ENCODE measurements at regions not wholly inside any gene's neighbourhood (a gene's known extent, or its start where the extent isn't known, plus 50 kb on each side); places are given as distances from the start of the nearest gene placed in this dataset.

DNA sequence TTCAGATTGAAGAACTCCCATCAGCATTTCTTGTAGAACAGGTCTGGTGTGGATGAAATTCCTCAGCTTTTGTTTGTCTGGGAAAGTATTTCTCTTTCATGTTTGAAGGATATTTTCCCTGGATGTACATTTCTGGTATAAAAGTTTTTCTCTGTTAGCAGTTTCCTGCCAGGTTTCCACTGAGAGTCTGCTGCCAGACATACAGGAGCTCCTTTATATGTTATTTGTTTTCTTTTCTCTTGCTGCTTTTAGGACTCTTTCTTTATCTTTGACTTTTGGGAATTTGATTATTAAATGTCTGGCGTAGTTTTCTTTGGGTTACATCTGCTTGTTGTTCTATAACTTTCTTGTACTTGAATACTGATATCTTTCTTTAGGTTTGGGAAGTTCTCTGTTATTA, 486.5 kb downstream of the ARAP2 start:
- no peak for DNase-seq (ENCODE audit: low read depth, low spot score)
- H3K4me1 ChIP-seq (ENCODE audit: insufficient read depth, insufficient read length) = no peaks in the 10 kb centered on the region
- no peaks in the 10 kb centered on the region for H3K27me3 ChIP-seq (ENCODE audit: insufficient read depth, insufficient read length)
- no peak overlapping the region for H3K9ac ChIP-seq (ENCODE audit: insufficient read length, low read depth)
- no peak for TF ChIP-seq ZNF274 (IDR thresholded peaks at IDR 0.05; ENCODE audit: low read depth, low read length)
- no peak for TF ChIP-seq YY1 (IDR thresholded peaks at IDR 0.05; ENCODE audit: insufficient read depth, insufficient read length)
- TF ChIP-seq SUZ12 (IDR thresholded peaks at IDR 0.05; ENCODE audit: extremely low read depth, insufficient read depth, insufficient read length) = no peak
- H3K36me3 ChIP-seq (ENCODE audit: insufficient read depth, insufficient read length, low read length) = no peaks in the 10 kb centered on the region
- H3K9me3 ChIP-seq (ENCODE audit: insufficient read depth, low read length) = no peaks in the 10 kb centered on the region
- H3K4me3 ChIP-seq (ENCODE audit: insufficient read length, low read depth) = no peak overlapping the region

DNA sequence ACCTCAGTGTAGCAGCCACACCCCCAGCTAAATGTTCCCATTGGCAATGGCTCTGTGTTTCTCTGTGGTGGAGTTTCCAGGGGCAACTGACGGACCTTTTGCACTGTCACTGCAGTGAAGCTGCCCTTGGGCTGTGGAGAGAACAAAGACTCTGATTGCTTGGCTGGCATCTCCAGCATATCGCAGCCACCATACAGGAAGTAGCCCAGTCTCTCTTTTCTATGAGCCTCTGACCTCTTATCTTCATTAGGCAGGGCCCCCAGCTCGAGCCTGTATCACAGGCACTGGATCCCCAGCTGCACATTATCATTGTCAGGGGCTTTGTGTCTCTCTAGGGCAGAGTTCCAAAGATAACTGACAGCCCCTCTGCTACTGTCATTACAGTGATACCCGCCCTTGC, 483.5 kb downstream of the ARAP2 start:
- no peak for DNase-seq (ENCODE audit: low read depth, low spot score)
- no peak for TF ChIP-seq ZNF274 (IDR thresholded peaks at IDR 0.05; ENCODE audit: low read depth, low read length)
- TF ChIP-seq YY1 (IDR thresholded peaks at IDR 0.05; ENCODE audit: insufficient read depth, insufficient read length) = no peak
- TF ChIP-seq SUZ12 (IDR thresholded peaks at IDR 0.05; ENCODE audit: extremely low read depth, insufficient read depth, insufficient read length) = no peak
- Histone ChIP-seq H3K27me3 (ENCODE audit: insufficient read depth, insufficient read length) (no peaks in the 10 kb centered on the region), H3K9me3 (ENCODE audit: insufficient read depth, low read length) (no peaks in the 10 kb centered on the region), H3K36me3 (ENCODE audit: insufficient read depth, insufficient read length, low read length) (no peaks in the 10 kb centered on the region), H3K4me1 (ENCODE audit: insufficient read depth, insufficient read length) (no peaks in the 10 kb centered on the region), H3K4me3 (ENCODE audit: insufficient read length, low read depth) (no peak overlapping the region), H3K9ac (ENCODE audit: insufficient read length, low read depth) (no peak overlapping the region)

GRCh38 chr4:35771571-35771970, 472.7 kb downstream of the ARAP2 start:
- no peak for DNase-seq (ENCODE audit: low read depth, low spot score)
- no peaks in the 10 kb centered on the region for H3K36me3 ChIP-seq (ENCODE audit: insufficient read depth, insufficient read length, low read length)
- TF ChIP-seq ZNF274 (IDR thresholded peaks at IDR 0.05; ENCODE audit: low read depth, low read length) = no peak
- no peak for TF ChIP-seq SUZ12 (IDR thresholded peaks at IDR 0.05; ENCODE audit: extremely low read depth, insufficient read depth, insufficient read length)
- no peak for TF ChIP-seq YY1 (IDR thresholded peaks at IDR 0.05; ENCODE audit: insufficient read depth, insufficient read length)

DNA sequence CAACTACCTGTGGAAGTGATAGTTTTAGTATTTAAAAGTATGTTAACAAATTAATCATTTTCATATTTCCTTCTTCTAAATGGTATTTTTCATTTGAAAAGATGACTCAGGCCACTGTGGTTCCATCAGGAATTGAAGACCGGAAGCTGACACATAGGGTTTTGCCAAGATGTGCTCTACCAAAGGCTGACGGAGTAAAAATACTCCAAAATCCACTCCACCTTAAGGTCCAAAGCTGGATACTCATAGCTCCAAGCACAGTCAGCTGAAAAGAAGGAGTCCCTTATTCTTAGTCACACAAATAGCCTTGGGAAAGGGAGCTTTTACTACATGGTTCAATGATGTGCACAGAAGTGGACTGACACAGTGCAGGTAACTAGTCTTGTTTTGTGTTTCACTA, 472.0 kb downstream of the ARAP2 start:
- DNase-seq (ENCODE audit: low read depth, low spot score) = no peak

More at GRCh38 chr4:35771571-35771970, 472.7 kb downstream of the ARAP2 start:
- Histone ChIP-seq H3K27me3 (ENCODE audit: insufficient read depth, insufficient read length) (no peaks in the 10 kb centered on the region), H3K4me1 (ENCODE audit: insufficient read depth, insufficient read length) (no peaks in the 10 kb centered on the region), H3K9ac (ENCODE audit: insufficient read length, low read depth) (no peak overlapping the region), H3K9me3 (ENCODE audit: insufficient read depth, low read length) (no peaks in the 10 kb centered on the region), H3K4me3 (ENCODE audit: insufficient read length, low read depth) (no peak overlapping the region)

GRCh38 chr4:35789899-35790574, 454.3 kb downstream of the ARAP2 start:
- Histone ChIP-seq H3K4me1 (ENCODE audit: insufficient read depth, insufficient read length) (no peaks in the 10 kb centered on the region), H3K9me3 (ENCODE audit: insufficient read depth, low read length) (no peaks in the 10 kb centered on the region), H3K4me3 (ENCODE audit: insufficient read length, low read depth) (no peak overlapping the region), H3K9ac (ENCODE audit: insufficient read length, low read depth) (no peak overlapping the region), H3K27me3 (ENCODE audit: insufficient read depth, insufficient read length) (no peaks in the 10 kb centered on the region), H3K36me3 (ENCODE audit: insufficient read depth, insufficient read length, low read length) (no peaks in the 10 kb centered on the region)
- DNase-seq (ENCODE audit: low read depth, low spot score) = no peak
- TF ChIP-seq YY1 (IDR thresholded peaks at IDR 0.05; ENCODE audit: insufficient read depth, insufficient read length) (no peak), SUZ12 (IDR thresholded peaks at IDR 0.05; ENCODE audit: extremely low read depth, insufficient read depth, insufficient read length) (no peak)

More for the DNA sequence above, 472.0 kb downstream of the ARAP2 start:
- H3K27me3 ChIP-seq (ENCODE audit: insufficient read depth, insufficient read length) = no peaks in the 10 kb centered on the region
- H3K9me3 ChIP-seq (ENCODE audit: insufficient read depth, low read length) = no peaks in the 10 kb centered on the region
- TF ChIP-seq YY1 (IDR thresholded peaks at IDR 0.05; ENCODE audit: insufficient read depth, insufficient read length) = no peak
- no peak for TF ChIP-seq SUZ12 (IDR thresholded peaks at IDR 0.05; ENCODE audit: extremely low read depth, insufficient read depth, insufficient read length)
- no peak for TF ChIP-seq ZNF274 (IDR thresholded peaks at IDR 0.05; ENCODE audit: low read depth, low read length)
- H3K9ac ChIP-seq (ENCODE audit: insufficient read length, low read depth) = no peak overlapping the region
- H3K36me3 ChIP-seq (ENCODE audit: insufficient read depth, insufficient read length, low read length) = no peaks in the 10 kb centered on the region
- no peaks in the 10 kb centered on the region for H3K4me1 ChIP-seq (ENCODE audit: insufficient read depth, insufficient read length)
- H3K4me3 ChIP-seq (ENCODE audit: insufficient read length, low read depth) = no peak overlapping the region

- Histone ChIP-seq H3K4me3 (ENCODE audit: insufficient read length, low read depth) (no peak overlapping the region), H3K36me3 (ENCODE audit: insufficient read depth, insufficient read length, low read length) (no peaks in the 10 kb centered on the region), H3K4me1 (ENCODE audit: insufficient read depth, insufficient read length) (no peaks in the 10 kb centered on the region), H3K9ac (ENCODE audit: insufficient read length, low read depth) (no peak overlapping the region), H3K27me3 (ENCODE audit: insufficient read depth, insufficient read length) (no peaks in the 10 kb centered on the region), H3K9me3 (ENCODE audit: insufficient read depth, low read length) (no peaks in the 10 kb centered on the region)
- TF ChIP-seq SUZ12 (IDR thresholded peaks at IDR 0.05; ENCODE audit: extremely low read depth, insufficient read depth, insufficient read length) (no peak), ZNF274 (IDR thresholded peaks at IDR 0.05; ENCODE audit: low read depth, low read length) (no peak), YY1 (IDR thresholded peaks at IDR 0.05; ENCODE audit: insufficient read depth, insufficient read length) (no peak)
- no peak for DNase-seq (ENCODE audit: low read depth, low spot score)
Observed at GRCh38 chr4:35793045-35793722, 451.1 kb downstream of the ARAP2 start.

DNA sequence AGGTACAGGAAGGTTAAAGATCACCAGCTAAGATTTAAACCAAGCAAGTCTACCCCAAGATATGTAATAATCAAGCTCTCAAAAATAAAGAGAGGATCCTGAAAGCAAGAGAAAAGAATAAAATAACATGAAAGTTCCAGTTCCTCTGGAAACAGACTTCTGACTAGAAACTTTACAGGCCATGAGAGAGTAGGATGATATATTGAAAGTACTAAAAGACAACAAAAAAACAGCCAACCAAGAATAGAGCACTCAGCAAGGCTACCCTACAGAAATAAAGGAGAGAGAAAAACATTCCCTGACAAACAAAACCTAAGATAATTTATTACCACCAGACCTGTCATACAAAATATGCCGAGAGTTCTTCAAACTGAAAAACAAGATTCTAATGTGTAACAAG, 450.5 kb downstream of the ARAP2 start:
- H3K4me1 ChIP-seq (ENCODE audit: insufficient read depth, insufficient read length) = no peaks in the 10 kb centered on the region
- TF ChIP-seq YY1 (IDR thresholded peaks at IDR 0.05; ENCODE audit: insufficient read depth, insufficient read length) = no peak
- TF ChIP-seq ZNF274 (IDR thresholded peaks at IDR 0.05; ENCODE audit: low read depth, low read length) = no peak
- TF ChIP-seq SUZ12 (IDR thresholded peaks at IDR 0.05; ENCODE audit: extremely low read depth, insufficient read depth, insufficient read length) = no peak
- DNase-seq (ENCODE audit: low read depth, low spot score) = no peak
- H3K9ac ChIP-seq (ENCODE audit: insufficient read length, low read depth) = no peak overlapping the region
- no peaks in the 10 kb centered on the region for H3K36me3 ChIP-seq (ENCODE audit: insufficient read depth, insufficient read length, low read length)
- no peak overlapping the region for H3K4me3 ChIP-seq (ENCODE audit: insufficient read length, low read depth)
- H3K9me3 ChIP-seq (ENCODE audit: insufficient read depth, low read length) = no peaks in the 10 kb centered on the region
- H3K27me3 ChIP-seq (ENCODE audit: insufficient read depth, insufficient read length) = no peaks in the 10 kb centered on the region

Data from NT2/D1 (cell line).